NCI-H510A treated with DMSO at 0.1 percent for 48 hours (cell line): ENCODE measurements at regions not wholly inside any gene's neighbourhood (a gene's known extent, or its start where the extent isn't known, plus 50 kb on each side); places are given as distances from the start of the nearest gene placed in this dataset.
A peak's percentile ranks its signal among the peaks of the same experiment; 100 is the strongest.
"Not testable (repeated sequence)": the region's sequence is repeated elsewhere in the genome, so short reads cannot be mapped to it uniquely, and the experiment has no call there.

ENCODE experiments used
- DNase-seq: peaks from one replicate; lab custom pipeline; 2025; lab: John Stamatoyannopoulos, UW

DNA sequence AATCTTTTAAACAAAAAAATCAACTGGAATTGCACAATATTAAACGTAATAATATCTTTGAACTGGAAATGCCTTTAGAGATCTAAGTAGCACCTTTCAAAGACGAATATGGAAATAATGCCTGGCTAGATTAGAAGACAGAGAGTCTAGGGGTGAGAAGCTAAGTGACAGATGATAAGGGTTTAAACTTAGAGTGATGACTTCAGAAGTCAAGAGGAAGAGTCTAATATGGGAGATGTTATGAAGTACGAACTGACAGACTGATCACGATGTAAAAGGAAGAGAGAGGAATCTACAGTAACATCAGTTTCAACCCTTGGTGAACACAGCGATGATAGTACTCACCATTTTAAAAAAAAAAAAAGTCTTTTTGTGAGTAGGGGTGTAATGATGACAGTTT lies 57.9 kb downstream of the HINT1 start:
- no peak for DNase-seq

DNA sequence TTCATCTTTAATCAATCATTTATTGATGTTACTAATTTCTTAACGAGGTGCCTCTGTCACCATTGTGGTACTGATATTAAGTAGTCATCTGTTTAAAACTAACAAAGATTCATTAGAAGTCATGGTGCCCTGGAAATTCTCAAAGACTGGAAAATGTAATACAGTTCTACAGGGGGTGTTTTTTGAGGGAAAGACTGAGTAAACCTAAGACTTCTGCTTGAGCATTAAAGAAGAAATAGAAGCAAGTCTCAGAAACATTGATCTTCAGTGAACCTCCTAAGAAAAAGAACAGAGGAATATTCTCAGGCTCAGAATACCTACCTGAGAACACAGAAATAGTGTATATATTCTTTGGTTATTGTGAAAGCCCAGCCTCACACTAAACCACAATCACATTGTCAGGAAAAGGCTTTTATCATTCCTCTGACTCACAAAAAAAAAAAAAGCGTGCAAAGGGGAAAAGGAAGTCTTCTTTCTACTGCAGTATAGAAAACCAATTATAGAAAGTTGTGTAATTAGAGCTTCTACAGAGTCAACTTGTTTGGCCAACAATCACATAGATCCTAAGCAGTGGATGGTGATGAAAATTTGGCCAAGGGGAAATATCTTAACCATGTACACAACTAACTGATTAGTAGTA lies 60.8 kb downstream of the HINT1 start:
- DNase-seq, result no peak

DNA sequence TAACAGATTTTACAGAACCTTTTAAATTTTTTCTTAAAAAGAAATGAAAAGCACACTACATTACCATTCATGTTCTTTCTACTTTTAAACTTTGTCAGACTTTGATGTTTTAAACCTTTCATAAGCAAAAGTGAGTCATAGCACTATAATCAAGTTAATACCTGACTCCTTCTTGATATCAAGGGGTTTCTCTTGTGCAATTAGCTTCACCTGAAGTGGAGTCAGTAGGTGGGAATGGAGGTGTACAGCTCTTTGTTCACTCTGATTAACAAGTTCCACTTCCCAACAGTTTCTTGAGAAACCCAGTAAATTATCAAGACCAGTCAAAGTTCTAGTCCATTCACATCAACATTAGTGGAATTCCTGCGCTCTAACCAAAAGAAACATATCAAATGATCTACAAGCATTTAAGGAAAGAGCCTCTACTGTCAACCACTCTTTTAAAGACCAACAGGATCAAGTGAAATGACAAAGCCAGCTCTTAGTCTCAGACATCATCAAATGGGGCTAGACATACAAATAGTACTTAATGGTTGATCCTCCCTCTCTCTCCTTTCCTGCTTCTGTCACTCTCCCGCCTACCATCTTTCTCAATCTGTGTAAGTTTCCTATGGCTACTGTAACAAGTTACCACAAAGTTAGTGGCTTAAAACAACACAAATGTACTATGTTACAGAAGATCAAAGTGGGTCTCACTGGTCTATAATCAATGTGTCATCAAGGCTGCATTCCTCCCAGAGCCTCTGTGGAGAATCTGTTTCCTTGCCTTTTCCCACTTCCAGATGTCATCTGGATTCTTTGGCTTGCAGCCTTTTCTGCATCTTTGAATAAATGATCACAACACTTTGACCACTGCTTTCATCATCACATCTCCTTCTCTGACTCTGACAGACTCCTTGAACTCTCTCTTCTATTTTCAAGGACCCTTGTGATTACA lies 68.0 kb downstream of the HINT1 start:
- no peak for DNase-seq

DNA sequence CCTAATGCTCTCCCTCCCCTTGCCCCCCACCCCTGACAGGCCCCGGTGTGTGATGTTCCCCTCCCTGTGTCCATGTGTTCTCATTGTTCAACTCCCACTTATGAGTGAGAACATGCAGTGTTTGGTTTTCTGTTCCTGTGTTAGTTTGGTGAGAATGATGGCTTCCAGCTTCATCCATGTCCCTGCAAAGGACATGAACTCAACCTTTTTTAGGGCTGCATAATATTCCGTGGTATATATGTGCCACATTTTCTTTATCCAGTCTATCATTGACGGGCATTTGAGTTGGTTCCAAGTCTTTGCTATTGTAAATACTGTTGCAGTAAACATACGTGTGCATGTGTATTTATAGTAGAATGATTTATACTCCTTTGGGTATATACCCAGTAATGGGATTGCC lies 69.5 kb downstream of the HINT1 start:
- not testable (repeated sequence) for DNase-seq

DNA sequence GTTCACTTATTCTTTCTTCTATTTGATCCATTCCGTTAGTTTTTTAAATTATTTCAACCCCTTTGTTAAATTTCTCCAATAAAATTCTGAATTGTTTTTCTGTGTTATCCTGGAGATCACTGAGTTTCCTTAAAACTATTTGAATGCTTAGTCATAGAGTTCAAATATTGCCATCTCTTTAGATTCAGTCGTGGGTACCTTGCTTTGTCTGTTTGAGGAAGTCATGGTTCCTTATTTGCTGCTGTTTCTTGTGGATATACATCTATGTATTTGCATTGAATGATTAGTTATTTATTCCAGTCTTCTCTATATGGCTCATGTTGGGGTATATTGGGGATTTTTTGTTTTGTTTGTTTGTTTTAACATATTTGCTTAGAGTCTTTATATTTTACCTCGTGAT lies 80.6 kb downstream of the HINT1 start:
- DNase-seq, result no peak

DNA sequence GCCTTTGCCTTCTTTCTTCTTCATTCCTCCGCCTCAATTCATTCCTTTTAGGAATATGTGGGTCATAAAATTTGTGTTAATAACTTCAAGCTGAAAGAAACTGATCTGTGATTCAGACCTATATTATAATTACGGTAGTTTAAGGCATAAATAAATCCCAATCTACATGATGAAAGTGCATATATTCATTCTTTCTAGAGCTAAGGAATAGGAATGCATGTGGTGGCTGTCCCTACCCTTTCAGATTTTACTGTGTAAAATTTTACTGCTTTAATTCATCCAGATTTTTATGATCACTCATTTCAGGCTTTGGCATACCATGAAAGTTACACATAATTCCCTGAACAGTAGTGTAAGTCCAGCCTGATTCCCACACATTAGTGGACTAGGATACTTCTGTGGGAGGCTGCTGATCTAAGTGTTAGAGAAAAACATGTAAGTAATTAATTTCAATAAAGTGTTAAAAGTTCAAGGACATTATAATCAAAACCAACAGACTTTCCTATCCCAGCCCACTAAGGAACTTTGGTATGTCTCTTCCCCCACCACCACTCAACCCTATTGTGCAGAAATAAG lies 83.1 kb downstream of the HINT1 start:
- no peak for DNase-seq

DNA sequence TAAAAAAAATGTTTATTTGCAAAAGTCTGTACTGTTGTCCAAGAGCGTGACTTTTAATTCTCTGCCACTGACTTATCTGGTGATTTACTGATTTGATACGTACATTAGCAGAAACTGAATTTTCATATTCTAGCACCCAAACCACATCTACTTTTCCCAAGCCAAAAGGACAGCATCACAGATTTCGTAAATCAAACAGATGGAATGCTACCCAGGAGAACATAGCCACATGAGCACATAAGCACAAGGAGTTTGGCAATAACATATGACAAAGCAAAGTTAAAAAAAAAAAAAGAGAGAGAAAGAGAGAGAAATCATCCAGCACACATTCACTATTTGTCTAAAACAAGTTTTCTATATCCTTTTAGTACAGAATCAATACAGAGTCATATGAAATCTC lies 83.7 kb downstream of the HINT1 start:
- no peak for DNase-seq

DNA sequence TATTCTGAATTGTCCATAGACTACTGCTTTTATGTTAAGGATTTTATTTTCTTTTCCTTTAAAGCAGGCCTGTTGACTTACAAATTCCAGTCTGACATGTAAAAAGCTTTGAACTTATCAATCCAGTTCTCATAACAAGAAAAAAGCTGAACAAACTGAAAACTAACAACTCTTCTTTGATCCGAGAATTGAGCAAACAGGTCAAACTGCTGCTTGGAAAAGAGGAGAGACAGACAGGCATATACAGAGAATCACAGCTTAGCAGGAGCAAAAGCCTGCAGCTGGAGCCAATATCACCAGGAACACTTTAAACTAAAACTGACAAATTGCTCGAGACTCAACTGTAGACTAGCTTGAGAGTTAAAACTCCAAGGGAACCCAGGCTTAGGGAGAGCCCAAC lies 85.8 kb downstream of the HINT1 start:
- DNase-seq, result no peak

DNA sequence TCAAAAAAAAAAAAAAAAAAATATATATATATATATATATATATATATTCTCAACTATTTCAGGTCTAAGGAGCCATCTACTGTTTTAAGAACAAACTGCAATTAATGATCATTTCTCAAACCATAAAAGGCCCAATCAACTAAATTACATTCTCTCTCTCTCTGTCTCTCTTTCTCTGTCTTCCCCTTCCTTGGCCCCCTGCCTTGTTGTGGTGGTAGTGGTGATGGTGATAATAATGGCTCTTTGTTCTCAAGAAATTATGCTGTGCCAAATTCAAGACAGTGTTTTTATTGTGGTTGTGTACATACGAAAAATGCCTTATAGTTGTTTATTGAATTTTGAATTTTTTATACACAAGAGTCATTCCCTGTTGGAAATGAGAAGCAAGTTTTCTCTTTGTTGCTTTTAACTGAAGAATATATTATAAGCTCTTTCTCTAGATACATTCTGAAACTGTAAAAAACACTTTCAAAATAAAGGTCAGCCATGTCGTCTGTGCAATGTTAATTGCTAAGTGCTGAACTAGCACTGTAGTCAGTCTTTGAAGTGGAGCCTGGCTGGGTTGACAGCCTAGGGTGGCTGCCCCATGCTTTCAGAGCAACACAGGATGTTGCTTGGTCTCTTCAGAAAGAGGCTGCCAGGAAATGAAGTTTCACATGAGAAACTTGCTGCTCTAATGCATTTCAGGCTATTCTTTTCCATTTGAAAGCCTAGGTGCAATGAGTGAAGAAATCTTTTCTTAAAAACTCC lies 96.0 kb downstream of the HINT1 start:
- DNase-seq, result peak; percentile 5

DNA sequence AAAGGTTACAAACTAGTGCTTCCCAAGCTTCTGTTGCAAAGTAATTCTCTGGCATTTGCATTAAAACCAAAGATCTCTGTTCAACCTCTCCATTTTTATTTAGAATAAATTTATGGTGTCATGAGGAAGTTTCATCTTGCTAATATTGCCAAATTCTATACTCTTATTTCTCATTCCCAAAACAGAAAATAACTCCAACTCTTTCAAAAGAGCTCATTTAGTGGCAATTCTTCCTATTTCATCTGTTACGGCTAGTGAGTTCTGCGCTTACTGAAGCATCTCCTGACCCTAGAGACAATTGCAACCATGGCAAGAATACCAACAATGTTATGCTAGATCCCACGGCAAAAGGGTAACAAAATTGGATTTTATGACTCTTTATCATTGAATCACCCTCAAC lies 97.0 kb downstream of the HINT1 start:
- no peak for DNase-seq

DNA sequence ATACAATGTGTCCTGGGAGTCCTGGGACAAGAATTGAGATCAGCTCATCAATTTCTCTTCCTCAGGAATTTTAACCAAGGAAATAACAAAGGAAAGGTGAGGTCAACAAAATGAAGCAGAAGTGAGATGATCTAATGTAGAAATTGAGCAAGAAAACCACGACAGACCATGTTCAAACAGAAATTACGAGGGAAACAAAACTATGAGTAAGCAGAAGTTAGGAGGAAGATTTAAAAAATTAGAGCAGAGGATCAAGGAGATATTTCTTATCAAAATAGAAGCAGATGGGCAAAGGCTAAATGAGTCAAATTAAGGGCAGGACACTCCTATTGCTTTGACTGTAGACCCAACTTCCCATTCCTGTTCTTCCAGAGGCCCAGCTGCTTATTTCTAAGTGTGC lies 97.4 kb downstream of the HINT1 start:
- DNase-seq, result no peak

DNA sequence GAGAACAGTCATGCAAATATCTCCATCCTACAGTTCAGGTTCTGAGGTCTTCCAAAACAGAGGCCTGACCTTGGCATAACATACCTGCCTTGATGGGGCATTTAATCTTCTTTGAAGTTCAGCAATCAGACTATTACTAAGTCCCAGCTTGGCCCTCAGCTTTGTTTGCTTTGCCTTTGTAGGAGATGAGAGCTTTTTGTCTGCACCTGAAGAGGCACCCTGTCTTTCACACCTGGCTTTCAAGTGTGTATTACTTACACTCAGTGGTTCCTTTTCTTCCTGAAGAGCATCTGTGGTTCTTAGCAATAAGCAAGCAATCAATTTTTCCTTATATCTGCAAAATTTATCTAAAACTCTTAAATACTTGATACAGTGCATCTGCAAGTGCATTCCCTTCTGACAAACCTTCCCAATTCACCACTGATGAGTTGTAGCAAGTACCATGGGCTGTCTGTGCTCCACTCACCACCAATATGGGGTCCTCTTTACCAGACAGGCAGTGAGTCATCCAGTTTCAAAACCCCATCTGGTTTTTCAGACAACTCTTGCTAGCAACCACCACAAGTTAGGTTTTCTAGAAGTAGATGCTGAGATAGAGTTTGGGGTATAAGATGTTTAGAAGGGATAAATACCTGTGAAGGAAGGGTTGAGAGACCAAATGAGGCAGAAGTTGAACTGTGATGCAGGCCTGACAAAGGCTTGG lies 100.2 kb downstream of the HINT1 start:
- DNase-seq, result peak; percentile 76

DNA sequence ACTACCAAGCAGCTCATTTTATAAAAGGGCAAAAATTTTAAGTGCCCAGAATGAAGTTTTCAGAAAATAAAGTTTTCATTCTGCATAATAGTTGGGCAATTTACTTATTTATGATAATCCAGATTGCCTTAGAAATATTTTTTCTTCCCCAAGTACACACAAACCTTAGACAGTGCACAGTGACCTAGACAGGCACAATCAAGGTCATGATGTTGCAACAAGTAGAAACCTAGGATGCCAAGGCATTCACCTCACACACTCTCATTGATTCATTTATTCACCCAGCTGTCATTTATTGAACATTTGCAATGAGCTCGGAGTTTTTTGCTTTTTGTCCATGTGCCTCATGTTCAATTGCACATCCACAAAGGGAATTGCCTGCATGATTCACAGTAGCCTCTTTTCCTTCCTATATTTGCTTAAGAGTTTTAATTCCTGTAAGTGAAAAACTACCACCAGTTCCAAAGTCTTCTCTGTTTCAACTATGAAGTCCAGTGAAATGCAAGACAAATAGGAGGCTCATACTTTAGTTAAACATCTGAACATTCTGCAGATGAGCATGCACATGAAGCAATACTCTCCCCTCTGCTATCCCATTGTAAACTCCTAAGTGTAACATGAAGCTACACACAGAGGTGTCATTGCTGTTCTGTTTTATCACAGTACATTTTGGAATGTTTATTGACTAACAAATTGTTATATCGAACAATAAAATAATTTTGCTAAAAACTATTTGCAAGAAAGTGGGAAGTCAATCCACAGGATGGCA lies 122.9 kb downstream of the HINT1 start:
- no peak for DNase-seq

DNA sequence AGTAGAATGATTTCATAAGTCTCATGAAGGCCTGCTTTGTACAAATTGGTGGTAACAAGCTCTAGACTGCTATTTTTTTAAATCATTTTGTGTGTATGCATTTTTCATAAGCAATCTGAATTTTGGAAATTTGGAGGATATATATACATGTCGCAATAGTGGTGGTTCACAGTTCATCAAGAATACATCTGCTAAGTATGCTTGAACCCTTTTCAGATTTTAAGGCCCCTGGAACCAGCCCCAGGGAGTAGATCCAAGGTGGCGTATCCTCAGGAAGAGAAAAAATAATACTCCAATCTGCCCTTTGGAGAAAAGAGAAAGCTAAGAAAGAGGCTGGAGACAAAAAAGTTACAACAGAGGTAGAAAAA lies 141.6 kb downstream of the HINT1 start:
- DNase-seq, result no peak

DNA sequence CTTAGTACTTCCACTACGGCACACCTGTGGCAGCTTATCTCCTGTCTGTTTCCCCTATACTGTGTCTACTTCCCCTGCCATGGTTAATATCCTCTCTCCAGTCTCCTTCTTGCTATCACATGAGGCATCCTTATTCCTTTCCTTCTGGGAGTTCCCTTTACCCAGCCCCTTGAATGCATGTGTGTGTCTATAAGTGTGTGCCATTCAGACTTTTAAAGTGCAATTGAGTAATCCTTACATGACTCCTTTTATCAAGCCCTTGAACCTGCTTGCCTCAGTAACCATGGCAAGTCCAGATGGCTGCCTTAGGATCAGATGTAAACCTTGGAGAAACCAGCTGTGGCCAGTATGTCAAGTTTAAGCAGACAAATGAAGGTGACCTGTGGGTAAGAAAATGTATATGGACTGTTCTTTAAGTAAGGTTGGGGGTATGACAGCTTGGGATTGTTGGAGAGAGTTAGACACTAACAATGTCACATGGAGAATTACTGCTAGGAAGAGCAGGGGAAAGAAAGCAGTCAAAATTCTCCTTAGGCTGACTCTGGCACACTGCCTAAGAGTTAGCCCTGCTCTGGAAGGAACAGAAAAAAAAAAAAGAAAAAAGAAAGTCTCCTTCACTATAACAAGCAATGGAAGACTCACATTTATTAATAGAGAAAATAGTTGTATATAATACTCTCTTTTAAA lies 142.1 kb downstream of the HINT1 start:
- no peak for DNase-seq

DNA sequence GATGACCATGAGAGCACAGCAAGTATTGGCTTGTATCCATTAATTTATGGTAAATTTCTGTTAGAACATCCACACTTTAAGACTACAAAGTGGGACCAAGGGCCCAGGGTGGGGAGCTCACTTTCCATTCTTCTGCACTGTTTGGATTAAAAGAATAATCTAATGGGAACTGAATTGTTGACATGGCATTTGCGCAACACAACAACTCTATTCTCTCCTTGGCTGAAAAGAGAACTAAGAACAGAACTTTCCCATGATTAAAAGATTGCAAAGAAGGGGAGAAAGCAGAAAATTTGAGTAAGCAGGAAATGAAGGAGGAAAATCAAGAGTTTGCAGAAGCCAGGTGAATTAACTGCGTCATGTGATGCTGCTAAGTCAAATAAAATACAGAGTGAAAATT lies 143.4 kb downstream of the HINT1 start:
- no peak for DNase-seq

DNA sequence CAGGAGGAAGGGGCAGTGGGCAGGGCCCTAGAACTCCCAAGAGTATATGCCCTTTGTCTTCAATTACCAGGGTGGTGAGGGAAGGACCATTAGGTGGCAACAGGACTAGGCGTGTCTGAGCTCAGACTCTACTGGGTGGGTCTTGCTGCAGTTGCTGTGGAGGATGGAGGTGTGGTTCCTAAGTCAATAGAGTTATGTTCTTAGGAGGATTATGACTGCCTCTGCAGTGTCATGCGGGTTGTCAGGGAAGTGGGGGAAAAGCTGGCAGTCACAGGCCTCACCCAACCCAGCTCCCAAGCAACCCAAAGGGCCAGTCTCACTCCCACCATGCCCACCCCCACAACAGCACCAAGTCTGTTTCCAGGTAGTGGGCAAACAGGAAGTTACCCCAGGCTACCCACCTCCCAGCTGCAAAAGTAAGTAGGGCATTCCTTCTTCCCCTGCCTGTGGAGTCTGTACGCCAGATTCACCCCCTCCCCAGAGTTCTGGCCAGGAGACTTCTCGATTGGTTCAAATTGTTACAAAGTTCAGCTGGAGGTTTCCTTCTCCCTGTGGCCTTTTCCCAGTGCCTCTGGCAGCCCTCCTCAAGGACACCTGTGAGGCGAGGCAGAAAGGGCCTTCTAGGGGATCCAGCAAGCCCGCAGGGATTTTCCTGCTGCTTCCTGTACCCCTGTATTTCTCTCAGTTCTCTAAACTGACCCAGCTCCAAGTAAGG lies 145.3 kb downstream of the HINT1 start:
- no peak for DNase-seq

DNA sequence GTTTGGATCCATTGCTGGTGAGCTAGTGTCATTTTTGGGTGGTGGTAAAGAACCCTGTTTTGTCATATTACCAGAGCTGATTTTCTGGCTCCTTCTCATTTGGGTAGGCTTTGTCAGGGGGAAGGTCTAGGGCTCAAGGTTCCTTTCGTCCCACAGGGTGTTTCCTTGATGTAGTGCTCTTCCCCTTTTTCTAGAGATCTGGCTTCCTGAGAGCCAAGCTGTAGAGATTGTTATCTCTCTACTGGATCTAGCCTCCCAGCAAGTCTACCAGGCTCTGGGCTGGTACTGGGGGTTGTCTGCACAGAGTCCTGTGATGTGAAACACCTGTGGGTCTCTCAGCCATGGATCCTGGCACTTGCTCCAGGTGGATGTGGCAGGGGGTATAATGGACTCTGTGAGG lies 145.9 kb downstream of the HINT1 start:
- no peak for DNase-seq

DNA sequence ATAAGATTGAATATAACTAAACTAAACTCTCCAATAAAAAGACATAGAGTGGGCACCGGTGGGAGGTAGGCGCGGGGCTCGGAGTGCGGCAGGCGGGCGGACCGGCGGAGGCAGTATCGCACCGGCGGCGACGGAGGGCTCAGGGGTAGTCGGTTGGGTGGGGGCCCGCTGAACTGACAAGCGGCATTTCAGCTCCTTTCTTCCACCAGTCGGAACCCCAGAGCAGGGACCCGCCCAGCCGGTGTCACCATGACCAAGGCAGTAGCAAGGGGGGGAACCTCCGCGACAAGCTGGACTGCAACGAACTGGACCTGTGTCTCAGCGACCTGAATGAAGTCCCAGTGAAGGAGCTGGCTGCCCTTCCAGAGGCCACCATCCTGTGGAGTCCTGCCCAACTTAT lies 156.7 kb downstream of the HINT1 start:
- no peak for DNase-seq
